NCI-H526 (cell line): ENCODE measurements at regions not wholly inside any gene's neighbourhood (a gene's known extent, or its start where the extent isn't known, plus 50 kb on each side); places are given as distances from the start of the nearest gene placed in this dataset.
"Not testable (repeated sequence)": the region's sequence is repeated elsewhere in the genome, so short reads cannot be mapped to it uniquely, and the experiment has no call there.

ENCODE experiments used
- DNase-seq, 2 experiments: peaks; one replicate each; lab custom pipeline; 2025; lab: John Stamatoyannopoulos, UW

DNA sequence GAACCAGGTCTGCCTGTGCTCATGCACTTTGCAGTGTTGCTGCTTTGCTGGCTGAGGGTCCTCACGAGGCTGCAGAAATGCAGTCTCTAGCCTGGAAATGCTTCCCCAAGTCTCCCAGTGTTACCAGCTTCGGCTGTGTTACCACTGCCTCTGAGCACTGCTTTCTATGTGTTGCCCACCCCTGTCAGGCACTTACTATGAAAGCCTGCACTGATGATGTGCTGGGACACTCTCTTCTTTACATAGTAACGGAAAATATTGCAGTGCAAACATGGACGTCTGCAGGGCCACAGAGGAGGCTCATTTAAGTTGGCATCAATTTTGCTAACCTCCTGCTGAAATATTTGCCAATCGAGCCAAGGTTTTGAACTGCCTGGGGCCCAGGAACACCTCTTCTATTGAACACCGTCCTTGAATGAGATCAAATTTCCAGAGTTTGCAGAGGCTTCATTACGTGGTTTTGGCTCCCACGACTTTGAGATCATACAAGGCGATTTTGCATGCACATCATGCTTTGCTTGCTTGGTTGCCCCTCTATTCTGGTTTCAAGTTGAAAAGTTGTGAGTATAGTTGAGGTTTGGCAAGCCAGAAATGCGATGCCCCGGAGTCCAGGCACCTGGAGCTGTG is 404.7 kb upstream of the PODXL start:
- no peak for DNase-seq

DNA sequence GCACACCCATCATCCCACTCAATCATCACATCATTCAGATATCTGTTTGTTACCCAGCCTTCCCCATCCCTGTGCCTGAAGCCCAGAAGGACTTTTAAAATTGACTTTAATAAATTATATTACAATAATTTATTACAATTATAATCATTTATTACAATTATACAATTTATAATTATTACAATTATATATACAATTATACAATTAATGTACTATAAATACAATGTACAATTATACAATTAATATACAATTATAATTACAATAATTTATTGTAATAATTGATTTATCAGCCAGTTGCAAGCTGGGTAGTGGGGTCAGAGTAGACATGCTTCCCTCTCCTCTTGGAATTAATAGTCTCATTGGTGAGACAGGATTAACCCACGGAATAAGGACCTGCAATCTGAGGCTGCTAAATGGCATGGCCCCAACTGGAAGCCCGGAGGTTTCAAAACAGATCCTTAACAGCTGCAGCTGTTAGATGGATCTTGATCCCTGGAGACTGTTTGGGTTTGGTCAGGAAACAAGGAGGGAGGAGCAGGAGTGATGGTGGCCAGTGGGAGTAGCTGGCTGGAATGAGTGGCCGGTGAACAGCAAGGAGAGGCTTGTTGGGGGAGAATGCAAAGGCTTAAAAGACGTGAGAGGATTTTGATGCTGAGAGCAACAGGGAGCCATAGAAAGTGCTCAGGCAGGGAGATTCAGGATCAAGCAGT is 402.8 kb upstream of the PODXL start:
- DNase-seq = no peak

DNA sequence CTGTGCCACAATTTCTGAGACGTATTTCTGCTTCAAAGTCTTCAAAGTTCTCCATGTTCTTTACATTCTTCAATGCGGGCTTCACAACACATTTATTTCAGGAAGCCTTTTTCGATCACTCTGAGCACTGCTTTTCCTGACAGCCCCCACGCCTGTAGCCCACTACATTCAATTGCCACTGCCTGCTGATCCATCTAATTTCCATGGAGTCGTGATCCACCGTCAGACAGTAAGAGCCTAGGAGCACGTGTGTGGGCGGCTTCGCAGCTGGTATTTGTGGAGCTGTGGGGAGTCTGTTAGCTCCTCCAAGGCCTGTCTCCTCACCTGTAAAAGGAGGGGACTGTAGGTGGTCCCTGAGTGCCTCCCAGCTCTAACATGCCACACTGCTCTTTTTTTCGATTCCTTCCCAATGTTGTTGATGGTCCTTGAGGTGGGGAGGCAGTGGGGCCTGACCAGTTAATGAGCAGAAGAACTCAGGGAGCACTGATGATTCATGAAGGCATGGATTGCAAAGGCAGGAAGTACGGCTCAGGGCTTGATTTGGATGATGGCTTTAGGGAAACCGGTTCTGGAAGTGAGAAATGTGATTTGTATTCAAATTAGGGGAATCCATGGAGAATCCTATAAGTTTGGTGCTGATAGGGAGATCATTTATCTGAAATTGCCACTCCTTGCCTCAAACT is 401.1 kb upstream of the PODXL start:
- no peak for DNase-seq

DNA sequence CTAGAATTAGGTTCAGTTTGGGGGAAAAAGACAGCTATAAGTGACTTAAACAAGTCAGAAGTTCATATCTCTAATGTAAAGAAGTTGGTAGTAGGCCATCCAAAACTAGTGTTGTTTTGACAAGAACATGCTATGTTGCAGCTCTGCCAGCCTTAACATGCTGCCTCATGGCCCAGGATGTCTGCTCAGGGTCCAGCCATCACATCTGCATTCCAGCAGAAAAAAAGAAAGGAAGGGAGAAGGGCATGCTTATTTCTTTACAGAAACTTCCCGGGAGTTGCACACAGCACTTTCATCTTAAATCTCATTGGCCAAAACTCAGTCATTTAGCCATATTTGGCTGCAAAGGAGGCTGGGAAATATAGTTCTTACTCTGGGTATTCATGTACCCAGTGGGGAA is 400.4 kb upstream of the PODXL start:
- no peak for DNase-seq

DNA sequence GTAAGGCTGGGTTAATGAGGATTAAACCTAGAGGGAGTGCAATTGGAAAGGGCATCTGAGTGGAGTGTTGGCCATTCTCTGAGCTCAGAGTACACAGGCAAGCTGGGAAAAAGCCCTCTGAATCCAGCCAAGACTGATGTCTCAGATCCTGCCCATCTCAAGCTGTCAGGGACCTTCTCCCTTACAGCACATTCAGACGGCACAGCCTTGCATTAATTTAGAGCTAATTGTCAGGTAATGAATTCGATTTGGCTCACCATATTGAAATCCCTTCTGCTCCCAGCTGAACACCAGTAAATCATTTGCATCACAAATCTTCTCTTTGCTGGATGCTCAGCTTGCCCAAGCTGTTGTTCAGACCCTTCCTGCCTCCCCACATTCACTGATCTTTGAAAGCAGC is 399.3 kb upstream of the PODXL start:
- no peak for DNase-seq

DNA sequence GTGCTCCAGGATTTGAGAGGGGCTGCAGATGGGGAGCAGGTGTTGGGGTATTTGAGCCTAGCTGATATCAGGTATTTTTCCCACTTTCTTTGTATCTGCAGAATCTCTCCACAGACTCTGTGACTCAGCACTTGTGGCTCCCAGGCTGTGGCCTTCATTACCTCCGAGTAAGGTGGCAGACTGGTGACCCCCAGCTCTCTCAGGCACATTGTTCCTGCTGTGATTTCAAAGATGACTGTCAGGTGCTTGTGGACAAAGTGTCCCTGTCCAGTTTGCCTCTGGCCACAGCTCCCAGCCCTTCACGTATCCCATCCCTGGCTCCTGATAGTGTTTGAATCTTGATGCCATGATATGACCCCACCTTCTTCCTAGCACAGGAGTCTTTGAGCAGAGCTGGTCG is 396.8 kb upstream of the PODXL start:
- DNase-seq = no peak

DNA sequence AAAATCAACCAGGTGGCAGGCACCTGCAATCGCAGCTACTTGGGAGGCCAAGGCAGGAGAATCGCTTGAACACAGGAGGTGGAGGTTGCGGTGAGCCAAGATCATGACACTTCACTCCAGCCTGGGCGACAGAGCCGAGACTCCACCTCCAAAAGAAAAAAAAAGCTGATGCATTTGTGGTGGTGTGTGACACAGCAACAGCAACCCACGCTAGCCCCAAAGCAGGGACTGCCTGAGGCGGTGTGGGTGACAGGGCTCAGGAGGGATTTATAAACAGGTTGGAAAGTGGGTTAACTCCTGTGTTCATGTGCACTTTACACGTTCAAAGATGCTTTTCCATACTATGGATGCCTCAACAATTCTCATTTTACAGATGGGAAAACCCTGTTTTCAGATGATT is 395.9 kb upstream of the PODXL start:
- DNase-seq = no peak

DNA sequence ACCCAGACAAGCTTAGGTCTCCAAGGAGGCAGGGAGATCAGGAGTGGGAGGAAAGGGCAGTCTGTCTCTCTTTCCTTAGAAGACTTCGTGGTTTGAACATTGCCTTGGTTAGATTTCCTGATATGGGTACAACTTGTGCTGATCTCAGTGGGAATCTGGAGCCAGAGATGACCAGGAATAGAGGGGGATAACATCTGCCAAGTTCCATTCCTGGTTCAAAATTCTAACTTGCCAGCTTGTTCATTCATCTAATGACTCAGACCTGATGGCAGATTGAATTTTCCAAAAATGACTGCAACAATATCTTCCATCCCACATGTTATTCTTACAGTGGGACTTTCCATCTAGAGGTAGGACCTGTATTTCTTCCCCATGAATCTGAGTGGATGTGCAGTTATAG is 394.3 kb upstream of the PODXL start:
- DNase-seq = no peak

DNA sequence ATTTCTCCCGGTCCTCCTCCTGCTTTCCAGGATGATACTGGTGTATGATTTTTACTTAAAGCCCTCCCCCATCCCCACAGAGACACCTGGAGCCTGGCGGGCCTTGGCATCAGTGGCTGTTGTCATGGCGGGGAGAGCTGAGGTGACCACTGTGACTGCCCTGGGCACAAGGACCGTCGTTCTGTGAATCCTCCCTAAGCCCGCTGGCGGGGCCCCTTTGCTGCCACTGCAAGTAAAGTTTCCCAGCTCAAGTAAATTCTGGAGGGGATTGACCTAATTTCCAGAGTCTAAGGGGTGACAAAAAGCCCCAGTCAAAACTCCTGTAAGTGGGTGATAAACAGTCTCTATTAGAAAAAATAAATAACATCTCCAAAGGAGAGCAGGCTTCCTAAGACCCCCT is 393.2 kb upstream of the PODXL start:
- no peak for DNase-seq

DNA sequence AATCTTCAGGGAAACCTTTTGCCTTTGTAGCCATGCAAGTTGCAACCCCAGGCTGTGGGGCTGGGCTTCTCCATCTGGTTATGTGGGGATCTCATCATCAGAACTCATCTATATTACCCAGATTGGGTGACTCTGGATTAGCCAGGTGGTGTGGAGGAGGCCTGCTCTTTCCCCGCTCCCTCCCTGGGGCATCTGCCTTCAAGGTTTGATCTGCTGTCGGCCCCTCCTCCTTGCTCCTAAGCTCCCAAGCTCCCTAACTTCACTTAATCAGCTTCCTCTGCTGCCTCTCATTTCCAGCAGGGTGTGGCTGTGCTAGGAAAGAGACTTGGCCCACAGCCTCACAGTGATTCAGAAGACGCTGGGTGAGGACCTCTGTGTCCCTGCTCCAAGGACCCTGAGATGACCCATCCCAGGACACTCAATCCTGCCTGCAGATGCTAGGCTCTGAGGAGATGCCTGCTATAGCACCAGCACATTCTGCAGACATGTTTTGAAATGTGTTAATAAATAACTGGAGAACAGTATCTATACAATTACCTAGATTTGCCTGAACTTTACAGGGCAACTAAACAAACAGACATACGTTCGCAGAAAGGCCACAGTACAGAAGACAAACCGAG is 392.1 kb upstream of the PODXL start:
- DNase-seq = peak in 1 of 2 experiments; percentile 27

DNA sequence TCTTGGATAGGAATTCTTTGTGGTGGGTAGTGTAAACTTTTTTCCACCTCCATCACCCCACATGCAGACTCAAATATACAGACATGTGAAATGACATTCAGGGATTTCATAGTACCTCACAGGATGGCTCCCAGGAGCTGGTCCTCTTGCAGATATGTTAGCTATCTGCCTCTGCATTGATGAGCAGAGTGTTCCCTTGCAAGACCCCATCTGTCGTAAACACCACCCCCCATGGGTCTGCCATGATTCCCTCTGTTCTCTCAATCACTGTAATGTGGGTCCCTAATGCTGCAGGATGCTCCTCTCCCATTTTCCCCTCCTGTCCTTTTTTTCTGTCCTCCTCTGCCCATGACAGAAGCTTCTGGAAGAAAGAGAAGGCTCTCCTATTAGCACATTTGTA is 391.2 kb upstream of the PODXL start:
- DNase-seq = no peak

DNA sequence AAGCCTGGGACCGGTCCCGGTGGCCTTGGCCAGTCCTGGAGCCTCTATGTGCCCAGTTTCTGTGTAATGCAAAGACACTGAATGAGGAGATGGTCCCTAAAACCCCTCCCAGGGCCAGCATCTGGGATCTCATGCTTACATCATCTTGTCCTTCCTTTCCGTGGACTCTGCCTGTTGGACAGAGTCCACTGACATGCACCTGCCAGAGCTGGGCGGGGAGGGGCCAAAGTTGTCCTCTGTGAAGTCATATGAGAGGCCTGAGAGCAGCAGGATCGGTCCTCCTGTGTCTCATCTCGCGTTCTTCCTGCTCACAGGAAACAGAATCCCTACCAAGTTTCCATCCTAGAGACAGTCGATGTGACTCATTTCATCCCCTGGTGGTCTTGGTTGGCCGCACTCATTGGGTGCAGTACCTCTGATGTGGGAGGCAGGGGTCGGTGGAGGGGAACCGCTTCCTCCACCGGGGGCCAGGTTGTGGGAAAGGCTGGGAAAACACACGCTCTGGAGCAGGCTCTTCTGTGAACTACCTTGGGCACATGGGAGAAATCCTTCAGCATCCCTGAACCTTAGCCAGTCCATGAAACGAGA is 389.6 kb upstream of the PODXL start:
- no peak for DNase-seq

DNA sequence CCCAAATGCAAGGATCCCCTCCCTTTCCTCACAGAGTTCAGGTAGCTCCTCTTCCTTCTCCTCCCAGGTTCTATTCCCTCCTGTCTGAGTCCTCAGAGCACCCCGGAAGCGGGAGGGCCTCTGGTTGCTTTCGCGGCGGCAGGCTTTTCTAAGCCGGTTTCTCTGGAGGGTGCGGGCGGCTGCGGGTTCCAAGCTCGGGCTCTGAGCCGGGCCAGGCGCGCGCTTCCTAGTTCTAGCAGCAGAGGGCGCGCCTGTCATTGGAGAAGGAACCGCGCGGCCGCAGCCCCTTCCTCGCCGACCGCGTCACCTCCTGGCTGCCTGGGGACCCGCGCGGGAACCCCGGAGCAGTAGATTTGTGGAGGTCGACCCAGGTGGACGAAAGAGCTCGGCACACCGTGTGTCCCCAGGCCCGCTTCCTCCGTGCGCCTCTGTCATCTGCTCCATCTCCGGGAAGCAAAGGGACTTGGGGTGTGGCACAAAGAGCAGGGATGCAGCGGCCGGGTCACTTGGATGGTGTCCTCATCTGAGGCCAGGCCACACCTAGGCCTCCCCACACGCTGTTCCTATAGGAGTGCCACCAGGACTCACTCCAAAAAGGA is 389.0 kb upstream of the PODXL start:
- DNase-seq = peak; percentile 18 to 80

DNA sequence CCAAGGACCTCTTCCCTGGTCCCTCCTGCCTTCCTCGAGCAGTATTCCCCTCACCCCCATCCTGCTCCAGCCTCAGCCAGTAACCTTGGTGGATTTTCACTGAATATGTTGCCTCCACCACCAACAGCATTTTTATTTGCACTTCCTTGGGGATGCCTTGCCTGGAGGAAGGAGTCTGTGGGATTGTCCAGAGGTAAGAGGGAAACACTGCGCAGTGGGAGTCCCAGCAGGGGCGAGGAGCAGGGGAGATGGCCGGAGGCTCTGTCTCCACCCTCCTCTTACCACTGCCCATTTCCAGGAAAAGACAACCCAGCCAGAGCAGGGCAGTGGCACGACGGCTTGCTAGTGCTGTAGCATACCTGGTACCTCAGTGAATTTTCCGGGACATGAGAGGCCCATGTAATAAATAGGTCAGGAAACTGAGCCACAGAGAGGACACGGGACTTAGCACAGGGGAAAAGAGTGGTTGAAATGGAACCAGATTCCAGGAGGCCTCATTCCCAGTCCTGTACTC is 388.2 kb upstream of the PODXL start:
- DNase-seq = no peak

DNA sequence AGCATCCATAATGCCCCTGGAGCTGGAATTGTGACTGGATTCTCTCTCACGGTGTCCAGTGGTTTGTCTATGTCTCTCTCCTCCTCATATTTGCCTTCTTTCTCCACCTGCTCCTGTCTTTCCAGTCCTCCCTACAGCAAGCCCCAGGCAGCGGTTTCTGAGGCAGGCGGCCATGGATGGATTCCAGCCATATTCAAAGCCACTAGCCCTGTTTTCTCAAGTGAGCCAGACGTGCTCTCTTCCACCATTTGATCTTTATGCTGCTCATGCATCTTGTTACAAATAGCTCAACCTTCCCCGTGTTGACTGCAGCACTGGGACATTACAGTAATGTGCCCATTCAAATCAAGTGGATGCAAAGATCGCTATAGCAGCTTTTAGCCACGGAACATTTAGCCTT is 387.2 kb upstream of the PODXL start:
- DNase-seq = no peak

DNA sequence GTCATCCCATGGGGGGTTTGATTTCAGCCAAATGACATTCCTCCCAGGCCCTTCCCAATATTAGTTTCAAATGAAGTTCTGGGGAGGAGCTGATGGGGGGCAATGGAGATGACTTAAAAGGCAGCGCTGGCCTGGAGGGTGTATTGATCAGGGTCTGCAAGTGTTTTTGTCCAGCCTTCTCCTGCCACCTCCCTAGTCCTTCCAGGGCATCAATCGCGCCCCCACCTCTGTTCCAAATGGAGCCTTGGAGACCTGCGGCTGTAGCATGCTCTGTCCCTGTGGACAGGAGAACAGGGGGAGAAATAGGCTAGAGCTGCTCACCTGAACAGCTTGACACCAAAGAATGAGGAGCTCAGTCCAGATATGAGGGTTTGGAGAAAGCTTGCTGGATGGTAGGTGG is 386.8 kb upstream of the PODXL start:
- DNase-seq = no peak

DNA sequence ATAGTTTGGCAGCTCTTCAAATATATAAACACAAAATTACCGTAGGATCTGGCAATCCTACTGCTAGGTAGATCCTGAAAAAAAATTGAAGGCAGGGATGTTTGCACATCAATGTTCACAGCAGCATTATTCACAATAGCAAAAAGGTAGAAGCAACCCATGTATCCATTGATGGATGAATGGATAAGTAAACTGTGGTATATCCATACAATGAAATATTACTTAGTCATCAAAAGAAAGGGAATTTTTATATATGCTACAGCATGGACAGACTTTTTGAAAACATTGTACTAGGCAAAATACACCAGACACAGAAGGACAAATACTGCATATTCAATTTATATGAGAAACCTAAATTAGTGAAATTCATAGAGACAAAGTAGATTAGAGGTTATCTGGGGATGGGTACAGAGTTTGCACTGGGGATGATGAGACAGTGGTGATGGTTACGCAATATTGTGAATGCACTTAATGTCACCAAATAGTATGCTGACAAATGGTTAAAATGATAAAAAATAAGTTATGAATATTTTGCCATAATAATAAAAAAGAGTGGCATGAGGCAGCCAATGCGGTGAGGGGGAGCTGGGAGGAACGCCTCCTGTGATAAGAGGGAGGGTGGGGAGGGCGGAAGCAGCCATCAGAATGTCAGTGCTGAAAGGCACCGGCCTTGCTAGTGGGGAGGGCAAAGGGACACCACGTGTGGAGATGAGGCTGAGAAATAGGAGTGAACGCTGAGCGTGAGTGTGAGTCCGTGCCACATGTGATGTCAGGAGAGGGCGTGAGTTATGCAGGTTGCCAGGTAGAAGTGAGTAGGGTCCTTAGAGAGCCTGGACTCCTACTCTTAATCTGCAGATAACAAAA is 386.1 kb upstream of the PODXL start:
- no peak for DNase-seq

DNA sequence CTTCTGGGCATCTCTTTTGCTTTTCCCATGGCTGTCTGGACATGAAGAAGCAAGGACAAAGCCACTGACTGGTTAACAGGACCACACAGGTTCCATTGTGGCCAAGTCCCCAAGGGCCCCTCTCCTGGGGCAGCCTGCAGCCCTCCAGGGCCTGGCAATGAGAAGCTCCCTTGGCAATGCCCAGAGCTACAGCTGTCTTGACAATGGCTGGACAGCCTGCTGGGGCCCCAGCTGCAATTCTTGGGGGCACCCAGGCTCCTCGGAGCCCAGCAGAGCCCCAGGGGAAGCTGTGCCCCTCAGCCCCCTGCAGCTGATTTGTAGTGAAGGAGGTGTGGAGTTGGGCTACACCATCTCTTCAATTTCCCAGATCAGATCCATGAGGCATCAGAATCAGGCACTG is 384.9 kb upstream of the PODXL start:
- no peak for DNase-seq

DNA sequence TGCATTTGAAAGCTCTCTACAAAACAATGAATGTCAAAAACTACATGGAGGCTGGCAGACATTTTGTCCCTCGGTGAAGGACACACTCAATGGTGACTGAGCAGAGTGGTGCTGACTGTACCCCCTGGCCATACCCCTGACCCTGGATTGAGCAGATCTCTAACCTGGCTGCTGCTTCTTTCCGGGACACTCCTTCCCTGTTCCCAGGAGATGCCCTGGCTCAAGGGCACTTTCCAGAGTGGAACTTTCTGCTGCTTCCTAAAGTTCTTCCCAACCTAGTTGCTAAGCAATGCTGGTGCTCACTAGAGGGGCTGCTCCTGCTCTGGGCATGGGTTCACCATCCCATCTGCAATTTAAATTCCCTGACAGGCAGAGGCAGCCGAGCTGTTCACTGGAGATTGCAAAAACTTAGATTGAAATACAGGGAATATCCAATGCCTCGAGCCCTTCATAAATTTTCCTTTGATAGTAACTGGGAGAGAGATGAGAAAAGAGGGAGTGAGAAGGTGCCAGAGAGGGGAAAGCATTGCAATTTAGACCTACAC is 384.3 kb upstream of the PODXL start:
- no peak for DNase-seq

DNA sequence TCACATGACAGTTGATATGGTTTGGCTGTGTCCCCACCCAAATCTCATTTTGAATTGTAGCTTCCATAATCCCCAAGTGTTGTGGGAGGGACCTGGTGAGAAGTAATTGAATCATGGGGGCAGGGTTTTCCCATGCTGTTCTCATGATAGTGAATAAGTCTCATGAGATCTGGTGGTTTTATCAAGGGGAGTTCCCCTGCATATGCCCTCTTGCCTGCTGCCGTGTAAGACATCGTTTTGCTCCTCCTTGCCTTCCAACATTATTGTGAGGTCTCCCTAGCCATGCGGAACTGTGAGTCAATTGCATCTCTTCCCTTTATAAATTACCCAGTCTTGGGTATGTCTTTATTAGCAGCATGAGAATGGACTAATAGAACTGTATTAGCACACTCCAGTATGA is 382.4 kb upstream of the PODXL start:
- not testable (repeated sequence) for DNase-seq

DNA sequence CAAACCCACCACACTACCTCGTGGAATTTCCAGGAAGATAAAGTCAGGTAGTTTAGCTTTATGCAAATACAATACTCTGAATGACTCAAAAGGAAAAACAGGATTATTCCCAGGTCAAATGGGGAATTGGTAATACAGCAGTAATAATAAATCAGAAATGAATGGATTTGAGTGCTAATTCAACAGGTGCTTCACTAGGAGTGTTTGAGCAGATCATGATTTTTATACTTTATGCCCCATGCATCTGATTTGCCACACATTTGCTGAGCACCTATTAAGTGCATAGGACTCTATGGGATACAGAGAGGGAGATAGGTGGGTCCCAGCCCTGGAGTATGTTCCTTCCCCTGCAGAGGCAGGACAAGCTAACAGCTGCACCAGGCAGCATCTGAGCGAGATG is 381.4 kb upstream of the PODXL start:
- DNase-seq = no peak
